IPS DF 4.7 (cell line): ENCODE measurements at regions not wholly inside any gene's neighbourhood (a gene's known extent, or its start where the extent isn't known, plus 50 kb on each side); places are given as distances from the start of the nearest gene placed in this dataset.
"Not testable (repeated sequence)": the region's sequence is repeated elsewhere in the genome, so short reads cannot be mapped to it uniquely, and the experiment has no call there.

Experiments used
- DNase-seq: peaks from one replicate; pipeline ENCODE4 v3.0.0-alpha.2; 2013; ENCODE audit warnings: low spot score; ENCODE audit errors: extremely low read depth

DNA sequence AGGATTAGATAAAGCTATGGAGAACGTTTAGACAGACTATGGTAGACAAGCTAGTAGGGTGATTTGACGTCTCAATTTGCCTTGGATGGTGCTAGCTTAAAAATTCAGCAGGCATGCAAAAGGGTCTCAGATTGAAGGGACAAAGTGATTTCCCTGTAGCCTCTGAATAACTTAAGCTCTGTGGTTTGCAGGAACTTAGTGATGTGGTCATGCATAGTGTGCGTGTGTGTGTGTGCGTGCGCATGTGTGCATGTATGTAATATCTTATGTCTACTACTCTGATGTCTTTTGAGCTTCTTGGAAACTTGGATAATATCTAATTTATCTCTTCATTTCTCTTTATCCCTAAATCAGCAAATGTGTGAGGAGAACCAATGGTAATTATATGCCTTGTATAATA is 183.6 kb upstream of the TNC start:
- no peak for DNase-seq

DNA sequence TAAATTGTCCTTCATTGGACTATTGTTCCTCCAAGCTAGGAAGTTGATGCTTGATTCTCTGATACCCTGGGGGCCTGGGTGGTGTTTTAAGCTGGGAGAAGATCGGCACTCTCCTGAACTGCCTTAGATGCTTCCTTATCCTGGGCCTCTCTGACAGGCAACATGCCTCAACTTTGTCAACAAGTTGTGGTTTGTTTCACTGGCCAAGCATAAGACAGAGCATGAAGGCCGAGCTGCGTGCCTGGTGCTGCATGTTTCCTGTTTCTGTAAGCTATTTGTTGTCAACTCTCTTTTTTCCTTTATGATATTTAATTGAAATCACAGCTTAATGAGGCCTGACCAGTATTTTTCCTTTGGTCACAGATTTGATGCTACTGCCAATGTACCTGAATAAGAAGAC is 187.6 kb upstream of the TNC start:
- DNase-seq: no peak

DNA sequence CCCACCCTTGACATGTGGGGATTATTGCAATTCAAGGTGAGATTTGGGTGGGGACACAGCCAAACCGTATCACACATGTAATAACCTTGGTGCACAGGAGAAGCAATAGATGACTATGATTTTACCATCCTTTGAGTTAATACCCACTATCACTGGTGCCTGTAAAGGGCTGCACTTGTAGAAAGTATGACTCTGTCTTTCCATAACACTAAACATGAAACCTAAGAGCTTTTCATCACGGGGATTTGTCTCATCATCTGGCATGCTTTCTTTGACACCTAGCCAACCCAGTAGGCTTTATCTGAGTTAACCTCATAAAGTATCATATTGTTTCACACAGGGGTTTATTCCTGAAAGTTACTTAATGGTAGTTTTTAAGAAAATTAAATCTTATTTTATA is 188.9 kb upstream of the TNC start:
- no peak for DNase-seq

DNA sequence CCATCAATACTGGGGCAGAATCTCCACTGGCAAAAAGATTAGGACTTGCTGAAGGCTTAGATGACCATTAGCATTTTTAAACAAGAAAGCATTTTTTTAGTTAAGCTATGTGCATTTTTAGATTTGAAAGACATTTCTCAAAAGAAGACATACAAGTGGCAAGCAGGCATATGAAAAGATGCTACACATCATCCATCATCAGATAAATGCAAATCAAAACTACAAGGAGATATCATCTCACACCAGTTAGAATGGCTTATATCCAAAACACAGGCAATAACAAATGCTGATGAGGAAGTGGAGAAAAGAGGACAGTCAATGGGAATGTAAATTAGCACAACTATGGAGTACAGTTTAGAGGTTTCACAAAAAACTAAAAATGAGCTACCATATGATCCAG is 195.6 kb upstream of the TNC start:
- no peak for DNase-seq

DNA sequence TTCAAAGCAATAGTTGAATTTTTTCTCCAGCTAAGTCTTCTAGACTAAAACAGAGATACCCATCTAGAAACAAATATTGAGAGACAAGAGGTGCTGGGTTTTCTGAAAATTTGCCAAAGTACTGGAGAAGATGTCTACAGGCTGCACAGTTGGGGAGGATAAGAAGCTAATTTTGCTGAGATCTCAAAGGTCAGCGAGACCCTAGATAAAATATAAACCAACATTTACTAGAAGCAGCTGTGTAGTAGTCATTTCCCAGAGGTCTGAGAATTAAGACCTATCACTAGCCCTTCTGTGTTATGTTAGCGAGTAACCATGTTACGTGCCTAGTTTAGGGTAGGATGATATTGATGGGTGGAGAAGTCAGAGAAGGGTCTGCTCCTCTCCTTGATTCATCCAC is 208.5 kb upstream of the TNC start:
- no peak for DNase-seq

DNA sequence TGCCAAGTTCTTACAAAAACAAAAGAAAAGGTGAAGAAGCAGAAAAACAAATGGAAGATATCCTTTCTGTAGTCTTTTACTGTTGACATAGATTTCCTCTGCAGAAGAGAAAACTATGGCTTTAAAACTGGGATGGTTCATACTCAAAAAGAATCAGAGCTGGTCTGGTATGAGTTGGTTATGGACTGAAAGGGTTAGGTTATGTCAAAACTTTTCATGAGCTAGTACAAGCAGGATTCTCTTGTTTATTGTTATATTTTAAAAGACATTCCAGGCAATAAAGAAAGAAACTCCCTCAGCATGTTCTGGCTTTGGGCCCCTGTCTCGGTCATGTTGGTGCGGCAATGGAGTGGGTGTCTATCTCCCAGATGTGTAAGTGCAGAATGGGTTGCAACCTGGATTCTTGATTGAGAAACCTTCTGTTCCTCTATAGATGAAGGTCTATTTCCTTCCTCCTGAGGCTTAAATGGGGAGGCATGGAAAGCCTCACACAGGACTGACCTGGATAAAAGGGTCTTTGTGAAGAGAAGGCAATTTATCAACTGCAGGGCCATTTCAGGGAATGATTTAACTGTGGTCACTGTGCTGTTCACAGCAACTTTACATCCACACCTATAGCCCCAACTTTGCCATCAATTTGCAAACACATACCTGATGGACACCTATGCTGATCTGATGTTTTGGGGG is 209.6 kb upstream of the TNC start:
- DNase-seq: no peak

DNA sequence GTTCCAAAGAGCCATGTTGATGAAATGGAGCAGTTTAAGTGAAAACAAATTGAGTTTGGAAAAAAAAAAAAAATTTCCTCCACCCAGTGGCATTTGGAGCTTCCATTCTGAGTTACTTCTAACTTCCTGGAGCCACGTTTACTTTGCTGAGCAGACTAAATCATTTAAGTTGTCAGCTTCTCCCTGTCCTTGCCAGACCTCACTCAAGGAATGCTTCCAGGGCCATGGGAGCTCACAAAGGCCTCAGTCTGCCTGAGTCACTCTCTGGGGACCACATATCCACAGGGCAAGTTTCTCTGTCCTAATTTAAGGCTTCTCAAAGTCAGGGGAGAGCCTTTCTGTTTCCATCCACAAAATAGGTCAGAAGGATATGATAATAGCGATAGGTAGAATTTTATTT is 210.3 kb upstream of the TNC start:
- no peak for DNase-seq

DNA sequence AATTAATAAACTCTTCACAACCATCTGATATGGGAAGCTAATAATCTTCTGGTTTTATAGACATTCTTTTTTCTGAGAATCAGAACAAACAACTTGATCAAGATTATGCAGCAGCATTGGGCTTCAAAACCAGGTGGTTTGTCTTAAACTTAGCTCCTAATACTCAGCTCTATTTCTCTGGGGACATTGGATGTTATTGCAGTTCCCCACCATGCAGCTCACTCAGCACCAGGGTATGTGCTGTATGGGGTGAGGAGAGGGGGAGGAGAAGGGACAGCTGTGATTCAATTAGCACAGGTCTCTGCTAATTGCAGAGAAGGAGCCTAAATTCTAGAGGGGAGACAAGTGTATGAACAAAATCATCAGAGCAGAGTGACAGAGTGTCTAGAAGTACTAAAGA is 210.7 kb upstream of the TNC start:
- no peak for DNase-seq

DNA sequence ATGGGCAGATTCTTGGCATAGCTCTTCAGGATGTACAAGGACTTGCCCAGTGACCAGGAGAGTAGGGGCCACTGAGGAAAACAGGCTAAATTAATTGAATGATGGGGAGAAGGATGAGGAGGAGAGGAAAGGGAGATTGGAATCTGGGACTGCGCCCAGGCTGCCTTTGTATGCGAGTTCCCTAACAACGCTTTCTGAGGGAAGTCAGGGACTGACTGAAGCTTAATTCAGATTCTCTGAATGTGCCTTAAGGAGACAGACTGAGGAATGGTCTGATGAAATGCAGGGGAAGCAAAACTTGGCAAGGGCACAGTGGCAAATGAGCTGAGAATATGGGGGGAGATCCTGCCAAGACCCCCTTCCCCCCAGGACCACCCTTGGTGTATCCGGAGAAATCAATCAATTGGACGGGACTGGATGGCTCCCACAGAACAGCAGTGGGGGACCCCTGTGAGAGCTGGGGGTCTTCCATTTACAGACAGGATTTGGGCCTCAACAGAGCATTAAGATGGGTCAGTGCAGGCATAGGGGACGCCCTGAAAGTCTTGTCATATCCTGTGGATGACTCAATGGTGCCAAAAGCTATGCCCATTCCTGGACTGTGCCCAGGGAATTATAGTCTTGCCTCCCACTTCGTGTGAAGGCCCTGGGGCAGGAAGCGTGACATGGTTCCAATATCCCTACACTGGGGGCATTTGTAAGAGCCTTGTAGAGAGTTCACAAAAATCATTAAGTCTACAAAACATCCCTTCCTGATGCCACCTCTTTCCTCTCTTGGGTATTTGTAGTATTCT is 215.5 kb upstream of the TNC start:
- no peak for DNase-seq

DNA sequence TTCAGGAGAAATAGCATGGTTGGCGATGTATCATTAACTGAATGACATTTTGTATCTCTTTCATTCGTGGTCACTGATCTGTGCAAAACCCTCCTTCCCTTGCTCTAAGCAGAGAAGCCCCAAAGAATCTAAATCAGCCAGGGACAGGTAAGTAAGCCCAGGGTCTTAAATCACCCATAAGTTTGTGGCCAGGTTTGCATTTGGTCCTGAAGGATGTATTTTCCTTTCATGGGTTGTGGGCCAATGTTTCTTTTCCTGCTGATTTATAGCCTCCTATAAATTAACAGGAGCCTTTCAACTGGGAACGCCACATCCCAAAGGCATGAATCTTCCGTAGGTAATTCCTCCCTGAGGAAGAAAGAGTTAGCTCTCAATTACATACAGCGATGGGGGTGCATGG is 217.5 kb upstream of the TNC start:
- DNase-seq: no peak

DNA sequence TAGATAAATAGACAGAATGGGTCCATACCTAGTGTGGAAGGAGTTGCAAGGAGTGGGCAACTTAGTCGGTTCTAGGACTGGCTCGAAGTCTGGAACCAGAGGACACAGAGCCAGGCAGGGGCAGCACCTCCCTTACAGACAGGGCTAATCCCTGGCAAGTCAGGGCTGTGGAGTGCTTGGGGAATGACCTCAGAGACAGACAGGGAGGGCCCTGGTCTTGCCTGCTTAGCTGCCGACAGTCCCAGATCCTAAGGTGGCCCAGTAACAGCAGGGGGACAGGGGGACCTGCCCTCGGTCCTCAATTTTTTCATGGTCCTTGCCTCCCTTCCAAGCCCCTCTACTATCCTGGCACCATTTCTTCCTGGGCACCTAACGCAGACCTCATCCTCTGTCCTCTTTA is 222.4 kb upstream of the TNC start:
- DNase-seq: no peak

DNA sequence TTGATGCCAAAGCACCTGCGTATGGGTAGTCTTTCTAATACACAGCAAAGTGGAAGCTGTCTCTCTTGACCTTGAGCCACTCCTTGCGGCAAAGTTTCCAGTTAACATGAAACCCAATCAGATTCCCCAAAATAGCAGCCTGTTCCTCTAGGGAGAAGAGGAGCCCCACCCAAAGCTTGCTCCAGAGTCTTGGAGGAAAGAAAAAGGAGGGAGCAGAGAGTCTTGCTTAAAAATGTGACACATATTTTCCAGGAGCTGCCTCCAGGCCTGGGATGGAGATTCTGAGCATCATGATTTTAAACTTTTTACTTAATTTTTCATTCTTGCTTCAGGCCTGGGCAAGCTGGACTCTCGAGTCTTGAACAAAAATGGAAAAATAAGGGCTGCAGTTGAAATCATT is 223.5 kb upstream of the TNC start:
- DNase-seq: no peak

DNA sequence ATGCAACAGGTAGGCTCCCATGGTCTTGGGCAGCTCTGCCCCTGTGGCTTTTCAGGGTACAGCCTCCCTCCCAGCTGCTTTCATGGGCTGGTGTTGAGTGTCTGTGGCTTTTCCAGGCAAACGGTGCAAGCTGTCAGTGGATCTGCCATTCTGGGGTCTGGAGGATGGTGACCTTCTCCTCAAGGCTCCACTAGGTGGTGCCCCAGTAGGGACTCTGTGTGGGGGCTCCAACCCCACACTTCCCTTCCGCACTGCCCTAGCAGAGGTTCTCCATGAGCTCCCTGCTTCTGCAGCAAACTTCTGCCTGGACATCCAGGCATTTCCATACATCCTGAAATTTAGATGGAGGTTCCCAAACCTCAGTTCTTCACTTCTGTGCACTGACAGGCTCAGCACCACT is 229.8 kb upstream of the TNC start:
- not testable (repeated sequence) for DNase-seq

DNA sequence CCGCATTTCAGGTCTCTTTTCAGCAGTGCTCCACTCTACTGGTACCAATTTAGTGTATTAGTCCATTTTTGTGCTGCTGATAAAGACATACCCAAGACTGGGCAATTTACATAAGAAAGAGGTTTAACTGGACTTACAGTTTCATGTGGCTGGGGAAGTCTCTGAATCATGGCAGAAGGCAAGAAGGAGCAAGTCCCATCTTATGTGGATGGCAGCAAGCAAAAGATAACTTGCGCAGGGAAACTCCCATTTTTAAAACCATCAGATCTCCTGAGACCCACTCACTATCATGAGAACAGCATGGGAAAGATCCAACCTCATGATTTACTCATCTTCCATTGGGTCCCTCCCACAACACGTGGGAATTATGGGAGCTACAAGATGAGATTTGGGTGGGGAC is 231.0 kb upstream of the TNC start:
- not testable (repeated sequence) for DNase-seq

DNA sequence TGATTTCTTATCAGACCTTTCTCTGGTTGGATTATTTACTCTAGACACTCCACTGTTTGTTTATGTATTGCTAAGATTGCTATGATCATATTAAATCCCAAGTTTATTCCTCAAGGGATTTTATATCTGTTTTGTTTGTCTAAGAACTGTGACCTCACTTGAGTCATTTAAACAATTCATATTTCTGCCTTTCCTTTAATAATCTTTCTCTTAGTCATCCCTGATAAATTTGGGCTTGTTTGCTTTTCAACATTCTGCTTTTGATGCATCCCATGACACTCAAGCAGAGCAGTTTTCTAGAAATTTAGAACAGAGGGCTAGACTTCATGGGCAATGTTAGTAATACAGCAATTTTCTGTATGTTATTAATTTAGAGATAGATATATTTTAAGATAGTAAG is 231.6 kb upstream of the TNC start:
- no peak for DNase-seq

DNA sequence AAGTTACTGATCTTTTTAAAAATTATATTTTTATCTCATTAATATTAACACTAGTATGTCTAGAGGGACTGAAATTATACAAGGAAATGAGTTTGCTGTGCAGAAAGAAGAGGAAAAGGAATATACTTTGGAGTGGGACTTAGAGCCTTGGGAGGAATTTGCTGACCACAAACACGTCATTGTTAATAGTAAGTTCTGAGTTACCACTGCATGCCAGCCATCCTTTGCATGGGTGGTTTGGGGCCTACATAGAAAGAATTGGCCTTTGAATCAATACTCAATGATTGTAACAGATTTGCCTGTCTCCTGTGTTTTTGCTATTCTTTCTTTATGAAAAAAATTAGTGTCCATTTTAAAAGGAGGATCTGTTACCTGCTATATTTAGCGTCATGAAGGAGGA is 232.6 kb upstream of the TNC start:
- DNase-seq: no peak

DNA sequence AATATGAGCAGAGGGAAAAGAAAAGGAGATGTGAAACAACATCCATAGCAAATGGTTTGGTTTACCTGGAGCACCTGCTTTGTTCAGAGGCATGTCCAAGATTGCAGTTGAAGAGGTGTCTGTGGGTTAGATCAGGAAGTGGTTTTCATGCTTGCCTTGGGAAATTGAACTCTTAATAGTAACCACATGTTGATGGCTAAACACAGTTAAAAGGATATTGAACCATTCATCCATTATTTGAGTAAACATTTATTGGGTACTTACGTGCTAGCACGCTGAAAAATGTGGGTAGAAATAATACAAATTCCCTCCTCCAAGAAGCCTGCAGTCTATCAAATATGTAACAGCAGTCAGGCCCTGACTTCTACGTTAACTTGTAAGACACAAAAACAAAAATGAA is 235.7 kb upstream of the TNC start:
- no peak for DNase-seq

DNA sequence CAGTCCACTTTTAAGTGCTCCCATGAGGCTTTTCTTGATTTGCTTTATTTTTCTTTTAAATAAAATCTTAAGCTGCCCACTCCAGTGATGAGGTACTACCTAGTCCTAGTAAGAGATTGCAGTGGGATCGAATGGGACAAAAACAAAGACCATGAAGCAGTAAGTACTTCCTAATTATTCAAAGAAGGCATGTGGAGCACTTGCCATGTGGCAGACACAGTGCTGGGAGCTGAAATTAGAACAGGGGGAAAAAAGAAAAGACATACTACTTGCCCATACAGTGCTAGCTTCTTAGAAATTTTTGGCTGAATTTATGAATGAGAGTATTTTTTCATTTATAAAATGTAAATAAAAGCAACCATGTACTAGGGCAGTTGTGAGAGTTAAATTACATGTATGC is 239.9 kb upstream of the TNC start:
- DNase-seq: no peak

DNA sequence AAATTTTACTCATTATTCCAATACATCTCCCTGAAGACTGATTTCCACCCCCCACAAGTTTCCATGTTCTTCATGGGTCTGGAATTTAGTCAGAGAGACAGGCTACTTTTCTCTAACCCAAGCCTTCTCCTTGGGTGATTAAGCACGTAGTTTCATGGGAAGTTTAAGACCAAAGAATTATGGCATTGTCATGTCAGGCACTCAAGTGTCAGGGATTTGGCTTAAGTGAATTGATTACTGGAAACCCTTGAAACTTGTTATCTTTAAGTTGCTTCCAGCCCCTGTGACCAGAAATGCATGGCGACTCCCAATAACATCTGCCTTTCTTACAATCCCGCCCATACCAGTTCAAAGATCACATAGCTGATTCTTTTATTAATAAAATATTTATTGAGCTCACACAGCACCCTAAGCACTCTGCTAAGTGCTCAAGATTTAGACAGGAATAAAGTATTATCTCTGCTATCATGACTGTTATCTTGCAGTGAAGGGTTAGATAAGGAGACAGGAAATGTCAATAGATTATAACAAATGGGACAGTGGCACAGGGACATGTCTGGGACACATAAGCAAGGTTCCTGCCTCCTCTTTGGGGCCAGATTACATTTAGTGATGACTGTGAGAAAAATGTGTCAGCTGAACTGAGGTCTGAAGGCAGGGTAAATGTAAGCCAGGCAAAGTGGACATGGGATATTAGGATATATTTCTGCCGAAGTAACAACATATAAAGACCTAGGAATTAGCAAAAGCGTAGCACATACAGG is 241.2 kb upstream of the TNC start:
- DNase-seq: no peak

DNA sequence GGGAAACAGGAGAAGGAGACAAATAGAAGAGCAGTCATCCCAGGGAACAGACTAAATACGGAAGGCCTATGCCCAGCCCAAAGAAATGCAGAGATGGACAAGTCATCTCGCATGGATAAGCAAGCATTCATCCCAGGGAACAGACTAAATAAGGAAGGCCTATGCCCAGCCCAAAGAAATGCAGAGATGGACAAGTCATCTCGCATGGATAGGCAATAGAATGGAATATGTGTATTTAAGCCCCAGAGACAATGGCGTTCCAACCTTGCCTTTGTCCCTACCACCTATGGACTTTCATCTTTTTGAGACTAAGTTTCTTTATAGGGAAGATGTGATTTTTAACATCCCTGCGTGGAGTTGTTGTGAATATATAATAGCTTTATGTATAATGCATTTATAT is 242.2 kb upstream of the TNC start:
- DNase-seq: no peak

DNA sequence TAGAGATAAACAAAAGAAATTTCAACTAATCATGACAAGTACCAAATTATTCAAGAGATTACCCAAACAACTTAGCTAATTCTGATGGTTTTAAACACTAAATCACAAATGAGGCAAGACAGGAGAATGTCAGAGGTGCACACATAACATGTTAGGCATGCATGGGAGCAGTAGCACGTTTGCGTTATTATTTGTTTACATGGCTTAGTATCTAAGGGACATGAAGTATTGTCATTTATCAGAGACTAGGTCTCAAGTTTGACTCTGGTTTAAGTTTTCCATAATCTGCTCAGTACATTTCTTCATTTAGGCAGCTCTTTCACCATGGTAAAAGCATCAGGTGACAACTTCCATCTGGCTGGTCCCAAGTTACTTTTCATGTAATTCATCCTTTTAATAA is 244.1 kb upstream of the TNC start:
- no peak for DNase-seq

DNA sequence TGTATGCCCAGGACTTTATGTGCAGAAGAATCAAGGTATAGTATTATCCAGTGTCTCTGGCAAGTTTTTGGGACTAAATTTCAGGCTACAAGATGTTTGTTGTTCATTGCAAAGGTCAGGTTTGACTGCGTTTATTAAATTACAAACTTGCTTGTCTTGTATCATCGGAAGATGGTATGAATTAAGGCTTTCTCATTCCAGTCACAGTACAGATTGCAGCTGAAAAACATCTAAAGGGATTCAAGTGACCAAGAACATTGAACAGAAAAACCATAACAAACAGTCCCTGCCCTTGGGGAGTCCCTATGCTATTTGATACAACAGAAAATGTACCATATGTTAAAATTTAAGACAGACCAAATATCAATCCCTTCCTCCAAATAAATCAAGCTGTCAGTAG is 244.7 kb upstream of the TNC start:
- no peak for DNase-seq

DNA sequence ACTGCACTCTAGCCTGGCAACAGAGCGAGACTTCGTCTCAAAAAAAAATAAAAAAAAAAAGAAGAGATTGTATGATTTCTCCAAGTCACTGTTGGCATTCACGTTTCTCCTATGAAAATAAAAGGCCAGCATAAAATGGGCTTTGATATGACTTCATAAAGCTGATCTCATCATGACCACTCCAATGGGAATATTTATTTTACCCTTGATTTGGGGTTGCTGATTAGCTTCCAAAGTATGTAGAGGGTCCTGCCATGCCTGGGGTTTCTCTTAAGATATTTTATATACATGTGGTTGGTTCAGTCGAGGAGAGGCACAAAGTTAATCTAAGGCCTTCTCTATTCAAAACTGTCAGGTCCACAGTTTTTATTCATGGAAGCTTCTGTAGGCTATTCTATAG is 247.0 kb upstream of the TNC start:
- no peak for DNase-seq
